Panc1 (cell line): ENCODE measurements at regions not wholly inside any gene's neighbourhood (a gene's known extent, or its start where the extent isn't known, plus 50 kb on each side); places are given as distances from the start of the nearest gene placed in this dataset.
A peak's percentile ranks its signal among the peaks of the same experiment; 100 is the strongest.

Experiments used
- ATAC-seq: fragments of 200-7000 bp; cut with Tn5 transposase; 2 replicates; pipeline ENCODE4 v1.9.1; 2020; ENCODE audit warnings: mild to moderate bottlenecking, moderate library complexity
- BruUV-seq: library from RNA; stranded (reverse); fragments of 400-500 nt; replicated peaks from 2 replicates; lab custom pipeline; 2021; lab: Mats Ljungman, UMichigan
- CTCF ChIA-PET: fragments of 300-600 bp; sonication (Branson Sonifier 250); formaldehyde crosslinking; loops from one replicate; lab custom pipeline; 2022; ENCODE audit warnings: antibody characterized with exemption; lab: Charles Lee
- POLR2A ChIA-PET: fragments of 300-600 bp; sonication (Branson Sonifier 250); formaldehyde crosslinking; loops from one replicate; lab custom pipeline; 2022; ENCODE audit warnings: antibody characterized with exemption; lab: Charles Lee
- DNase-seq: peaks from one replicate; pipeline ENCODE4 v3.0.0-alpha.2; 2010; ENCODE audit warnings: low read depth, low spot score
- H3K27ac ChIP-seq: 2 replicates; pipeline ENCODE4 v1.5.1; 2011; ENCODE audit warnings: mild to moderate bottlenecking, low read length, inconsistent platforms
- H3K27me3 ChIP-seq: fragments of 200-500 bp; sonication (Bioruptor generic); 2 replicates; pipeline ENCODE4 v1.6.0; 2014; ENCODE audit warnings: low read length, inconsistent platforms; ENCODE audit not compliant: control insufficient read depth, insufficient read depth
- H3K36me3 ChIP-seq: fragments of 200-500 bp; sonication (Bioruptor generic); 2 replicates; pipeline ENCODE4 v1.5.1; 2014; ENCODE audit warnings: inconsistent platforms, mild to moderate bottlenecking, low read length, moderate library complexity; ENCODE audit not compliant: control insufficient read depth, insufficient read depth
- H3K4me1 ChIP-seq: 2 replicates; pipeline ENCODE4 v1.5.1; 2011; ENCODE audit warnings: inconsistent platforms, mild to moderate bottlenecking, low read length, moderate library complexity; ENCODE audit not compliant: control insufficient read depth, insufficient read depth
- H3K4me3 ChIP-seq, 2 experiments: 2 replicates each; pipeline ENCODE4 v1.5.1; 2011 to 2012; ENCODE audit warnings: low read depth in 2 of 2, low read length in 2 of 2, mild to moderate bottlenecking in 2 of 2, inconsistent platforms in 1 of 2, moderate library complexity in 1 of 2
- H3K9me3 ChIP-seq: fragments of 200-500 bp; sonication (Bioruptor generic); 2 replicates; pipeline ENCODE4 v1.5.1; 2014; ENCODE audit warnings: low read depth, mild to moderate bottlenecking, inconsistent platforms, low read length, moderate library complexity; ENCODE audit not compliant: control insufficient read depth, insufficient read depth
- CTCF ChIP-seq: fragments of 450-650 bp; IDR thresholded peaks from 2 replicates; pipeline ENCODE4 v1.5.1; 2017; ENCODE audit warnings: mild to moderate bottlenecking
- POLR2AphosphoS5 ChIP-seq: IDR thresholded peaks from 2 replicates; pipeline ENCODE4 v1.6.1; 2012; ENCODE audit warnings: mild to moderate bottlenecking, low read depth, low read length, moderate library complexity
- REST ChIP-seq, 2 experiments: IDR thresholded peaks; 2 replicates each; pipeline ENCODE4 v1.6.1; 2011 to 2012; ENCODE audit warnings: low read depth in 2 of 2, control low read depth in 1 of 2, low read length in 1 of 2, mild to moderate bottlenecking in 1 of 2, moderate library complexity in 1 of 2; ENCODE audit not compliant: insufficient read depth in 1 of 2
- SIN3A ChIP-seq: IDR thresholded peaks from 2 replicates; pipeline ENCODE4 v1.6.1; 2012; ENCODE audit warnings: low read depth, mild to moderate bottlenecking, low read length, moderate library complexity, borderline replicate concordance; ENCODE audit not compliant: insufficient read depth
- TCF7L2 ChIP-seq: IDR thresholded peaks from 2 replicates; pipeline ENCODE4 v1.6.1; 2011; ENCODE audit warnings: mild to moderate bottlenecking, low read depth, low read length, inconsistent platforms
- in situ Hi-C: cut with HindIII; loops from 2 replicates; pipeline ENCODE4 v1.10.0; 2016; ENCODE audit warnings: low sequenced_read_pairs, low pct_unique_long_range_greater_than_20kb
- intact Hi-C: fragments of 100-400 bp; cut with micrococcal nuclease; formaldehyde crosslinking; loops from one replicate; pipeline ENCODE4 v1.10.0; 2022; ENCODE audit not compliant: unreplicated experiment

- DNase-seq (no peak), ATAC-seq (no peak)
- Histone ChIP-seq H3K27ac (no peak overlapping the region), H3K9me3 (no peaks in the 10 kb centered on the region), H3K27me3 (peaks cover 33% of the 10 kb centered on the region), H3K36me3 (no peaks in the 10 kb centered on the region), H3K4me1 (no peaks in the 10 kb centered on the region), H3K4me3 (no peak overlapping the region)
- intact Hi-C loops (no loop called here), in situ Hi-C loops (no loop called here)
- TF ChIP-seq SIN3A (no peak), TCF7L2 (no peak), REST (IDR thresholded peaks at IDR 0.05; ENCODE audit: insufficient read depth in 1 of 2, low read depth in 2 of 2, low read length in 1 of 2) (no peak), POLR2AphosphoS5 (no peak), CTCF (0 out of 2 replicates have a peak, but pooled peaks have one; percentile 18)
- CTCF ChIA-PET = interaction anchor here (0.6 kb wide), 1 partner anchor 111 kb away, joined by 3 read pairs; no protein-coding TSS in a partner anchor
- no TSS peak for BruUV-seq
- POLR2A ChIA-PET = no interaction called here
Measured at GRCh38 chr15:85880501-85881190, 85.9 kb upstream of the KLHL25 start.

GRCh38 chr15:85886309-85886811 is 91.6 kb upstream of the KLHL25 start:
- Histone ChIP-seq H3K4me3 (no peak overlapping the region), H3K27ac (no peak overlapping the region), H3K9me3 (no peaks in the 10 kb centered on the region), H3K27me3 (peaks cover 25% of the 10 kb centered on the region), H3K4me1 (no peaks in the 10 kb centered on the region), H3K36me3 (no peaks in the 10 kb centered on the region)
- TF ChIP-seq REST (IDR thresholded peaks at IDR 0.05; ENCODE audit: insufficient read depth in 1 of 2, low read depth in 2 of 2, low read length in 1 of 2) = no peak
- TF ChIP-seq TCF7L2 = no peak
- TF ChIP-seq CTCF = no peak
- TF ChIP-seq POLR2AphosphoS5 = no peak
- TF ChIP-seq SIN3A = no peak
- ATAC-seq (peak; percentile 51; the same call in 1 of the 2 replicates), DNase-seq (no peak)
- ChIA-PET CTCF (no interaction called here), POLR2A (no interaction called here)
- in situ Hi-C loops (no loop called here), intact Hi-C loops (no loop called here)
- BruUV-seq = no TSS peak
